KMS-11 (cell line): ENCODE measurements at regions not wholly inside any gene's neighbourhood (a gene's known extent, or its start where the extent isn't known, plus 50 kb on each side); places are given as distances from the start of the nearest gene placed in this dataset.

Experiments
- H2AFZ ChIP-seq: fragments of 200-600 bp; sonication (generic); 2 replicates; pipeline ENCODE4 v1.6.1; 2016; ENCODE audit warnings: antibody characterized with exemption, mixed run types, low read depth
- H3K27ac ChIP-seq: fragments of 200-600 bp; sonication (generic); 2 replicates; pipeline ENCODE4 v1.6.1; 2016; ENCODE audit warnings: mild to moderate bottlenecking, mixed run types
- H3K27me3 ChIP-seq: fragments of 200-600 bp; sonication (generic); 2 replicates; pipeline ENCODE4 v1.6.1; 2017; ENCODE audit warnings: mild to moderate bottlenecking, low read depth, mixed run types, moderate library complexity; ENCODE audit not compliant: insufficient read depth
- H3K36me3 ChIP-seq: fragments of 200-600 bp; sonication (generic); 2 replicates; pipeline ENCODE4 v1.6.1; 2017; ENCODE audit warnings: mild to moderate bottlenecking, mixed run types; ENCODE audit not compliant: insufficient read depth
- H3K4me1 ChIP-seq: fragments of 200-600 bp; sonication (generic); 2 replicates; pipeline ENCODE4 v1.6.1; 2016; ENCODE audit warnings: mild to moderate bottlenecking, low read depth, mixed run types; ENCODE audit not compliant: poor library complexity, severe bottlenecking
- H3K4me2 ChIP-seq: fragments of 200-600 bp; sonication (generic); 2 replicates; pipeline ENCODE4 v1.7.0; 2016; ENCODE audit warnings: mild to moderate bottlenecking, mixed run types
- H3K4me3 ChIP-seq: fragments of 200-600 bp; sonication (generic); IDR thresholded peaks from 2 replicates; pipeline ENCODE4 v1.6.1; 2017; ENCODE audit warnings: low read depth, low read length, mixed read lengths; ENCODE audit not compliant: insufficient read depth
- H3K79me2 ChIP-seq: fragments of 200-600 bp; sonication (generic); 2 replicates; pipeline ENCODE4 v1.6.1; 2016; ENCODE audit warnings: low read depth, mixed run types; ENCODE audit not compliant: insufficient read depth
- H3K9ac ChIP-seq: fragments of 200-600 bp; sonication (generic); 2 replicates; pipeline ENCODE4 v1.6.1; 2016; ENCODE audit warnings: mild to moderate bottlenecking, mixed run types
- H4K20me1 ChIP-seq: fragments of 200-600 bp; sonication (generic); 2 replicates; pipeline ENCODE4 v1.6.1; 2016; ENCODE audit warnings: mild to moderate bottlenecking, mixed run types; ENCODE audit not compliant: insufficient read depth
- TF ChIP-seq, protein P1 (sequence below): fragments of 200-600 bp; sonication (generic); conservative IDR thresholded peaks from 2 replicates; pipeline ENCODE4 v1.6.1; 2017; ENCODE audit warnings: low read depth, mild to moderate bottlenecking, antibody characterized with exemption, low read length, moderate library complexity, mixed read lengths

GRCh38 chr4:126071346-126072333, 756.9 kb downstream of the FAT4 start:
- Histone ChIP-seq H3K27ac (no peak overlapping the region), H3K4me3 (no peak overlapping the region), H3K79me2 (no peaks in the 10 kb centered on the region), H3K4me2 (no peak overlapping the region), H2AFZ (no peak overlapping the region), H3K36me3 (no peaks in the 10 kb centered on the region; the same call in 1 of the 2 replicates), H3K27me3 (no peaks in the 10 kb centered on the region), H3K9ac (no peak overlapping the region), H3K4me1 (no peaks in the 10 kb centered on the region), H4K20me1 (no peaks in the 10 kb centered on the region)
- TF ChIP-seq, protein P1, sequence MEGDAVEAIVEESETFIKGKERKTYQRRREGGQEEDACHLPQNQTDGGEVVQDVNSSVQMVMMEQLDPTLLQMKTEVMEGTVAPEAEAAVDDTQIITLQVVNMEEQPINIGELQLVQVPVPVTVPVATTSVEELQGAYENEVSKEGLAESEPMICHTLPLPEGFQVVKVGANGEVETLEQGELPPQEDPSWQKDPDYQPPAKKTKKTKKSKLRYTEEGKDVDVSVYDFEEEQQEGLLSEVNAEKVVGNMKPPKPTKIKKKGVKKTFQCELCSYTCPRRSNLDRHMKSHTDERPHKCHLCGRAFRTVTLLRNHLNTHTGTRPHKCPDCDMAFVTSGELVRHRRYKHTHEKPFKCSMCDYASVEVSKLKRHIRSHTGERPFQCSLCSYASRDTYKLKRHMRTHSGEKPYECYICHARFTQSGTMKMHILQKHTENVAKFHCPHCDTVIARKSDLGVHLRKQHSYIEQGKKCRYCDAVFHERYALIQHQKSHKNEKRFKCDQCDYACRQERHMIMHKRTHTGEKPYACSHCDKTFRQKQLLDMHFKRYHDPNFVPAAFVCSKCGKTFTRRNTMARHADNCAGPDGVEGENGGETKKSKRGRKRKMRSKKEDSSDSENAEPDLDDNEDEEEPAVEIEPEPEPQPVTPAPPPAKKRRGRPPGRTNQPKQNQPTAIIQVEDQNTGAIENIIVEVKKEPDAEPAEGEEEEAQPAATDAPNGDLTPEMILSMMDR = no peak

- H3K79me2 ChIP-seq = no peaks in the 10 kb centered on the region
- H4K20me1 ChIP-seq = no peaks in the 10 kb centered on the region; the same call in 1 of the 2 replicates
- H3K4me2 ChIP-seq = no peak overlapping the region
- TF ChIP-seq, protein P1 = no peak
- H3K27me3 ChIP-seq = no peaks in the 10 kb centered on the region
- no peaks in the 10 kb centered on the region for H3K4me1 ChIP-seq
- no peak overlapping the region for H3K9ac ChIP-seq
- H2AFZ ChIP-seq = no peak overlapping the region
- no peaks in the 10 kb centered on the region for H3K36me3 ChIP-seq
- H3K4me3 ChIP-seq = no peak overlapping the region
- H3K27ac ChIP-seq = no peak overlapping the region
These were observed 766.6 kb downstream of the FAT4 start for GRCh38 chr4:126081336-126081735.

- H3K79me2 ChIP-seq = no peaks in the 10 kb centered on the region
- H3K27me3 ChIP-seq = no peaks in the 10 kb centered on the region
- no peak overlapping the region for H2AFZ ChIP-seq
- no peak overlapping the region for H3K9ac ChIP-seq
- TF ChIP-seq, protein P1 = no peak
- no peak overlapping the region for H3K4me2 ChIP-seq
- no peaks in the 10 kb centered on the region; the same call in 1 of the 2 replicates for H4K20me1 ChIP-seq
- H3K27ac ChIP-seq = no peak overlapping the region
- H3K36me3 ChIP-seq = no peaks in the 10 kb centered on the region
- no peaks in the 10 kb centered on the region for H3K4me1 ChIP-seq
- H3K4me3 ChIP-seq = no peak overlapping the region
These were observed 771.3 kb downstream of the FAT4 start for GRCh38 chr4:126086041-126086440.

DNA sequence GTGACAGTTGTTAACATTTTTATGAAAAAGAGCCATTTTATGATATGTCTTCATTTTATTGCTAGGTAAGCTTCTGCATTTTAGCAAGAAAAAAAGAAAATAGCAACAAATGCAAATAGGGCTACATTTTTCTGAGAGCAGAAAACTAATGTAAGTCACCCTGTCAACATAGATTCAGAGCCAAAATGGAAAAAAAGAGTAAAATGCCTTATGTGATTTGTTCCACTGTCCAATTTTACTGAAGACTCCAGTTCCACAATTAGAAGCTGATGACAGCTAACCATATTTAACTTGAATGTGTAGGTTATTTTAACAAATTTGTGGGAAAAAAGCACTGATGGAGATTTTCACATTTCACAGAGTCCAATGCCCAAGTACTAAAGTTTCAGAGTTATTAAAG, 772.3 kb downstream of the FAT4 start:
- H3K9ac ChIP-seq = no peak overlapping the region
- H3K4me2 ChIP-seq = no peak overlapping the region
- no peaks in the 10 kb centered on the region for H3K36me3 ChIP-seq
- TF ChIP-seq, protein P1 = no peak
- no peaks in the 10 kb centered on the region for H3K27me3 ChIP-seq
- no peak overlapping the region for H3K4me3 ChIP-seq
- no peaks in the 10 kb centered on the region; the same call in 1 of the 2 replicates for H4K20me1 ChIP-seq
- H3K27ac ChIP-seq = no peak overlapping the region
- no peaks in the 10 kb centered on the region for H3K4me1 ChIP-seq
- no peak overlapping the region for H2AFZ ChIP-seq
- no peaks in the 10 kb centered on the region for H3K79me2 ChIP-seq
